Stimulated activated naive CD8-positive, alpha-beta T cell treated with anti-CD3 and anti-CD28 coated beads, Interleukin-15, amount 100 ng/mL, for 72 hours (primary cell): ENCODE measurements at regions not wholly inside any gene's neighbourhood (a gene's known extent, or its start where the extent isn't known, plus 50 kb on each side); places are given as distances from the start of the nearest gene placed in this dataset.

Source experiments
- ATAC-seq: fragments of 150-1000 bp; cut with Tn5 transposase; 2 replicates; pipeline ENCODE4 v1.10.0; 2021; ENCODE audit warnings: mild to moderate bottlenecking, moderate library complexity
- DNase-seq, 2 donors: peaks; one replicate each; pipeline ENCODE4 v3.0.0; 2021 to 2022
- H3K27ac Mint-ChIP-seq, 2 donors: one replicate each; pipeline ENCODE4 v1.8.0; 2022; ENCODE audit warnings: mild to moderate bottlenecking in 2 of 2, mixed read lengths in 2 of 2, moderate library complexity in 2 of 2
- H3K27me3 Mint-ChIP-seq: one replicate; pipeline ENCODE4 v1.8.0; 2022; ENCODE audit warnings: mixed read lengths
- H3K4me1 Mint-ChIP-seq: one replicate; pipeline ENCODE4 v1.8.0; 2022; ENCODE audit warnings: mild to moderate bottlenecking, mixed read lengths
- H3K4me3 Mint-ChIP-seq, 2 donors: one replicate each; pipeline ENCODE4 v1.8.0; 2022; ENCODE audit warnings: mild to moderate bottlenecking in 2 of 2, mixed read lengths in 2 of 2, moderate library complexity in 1 of 2
- H3K9me3 Mint-ChIP-seq, 2 donors: one replicate each; pipeline ENCODE4 v1.8.0; 2022; ENCODE audit warnings: mixed read lengths in 2 of 2

DNA sequence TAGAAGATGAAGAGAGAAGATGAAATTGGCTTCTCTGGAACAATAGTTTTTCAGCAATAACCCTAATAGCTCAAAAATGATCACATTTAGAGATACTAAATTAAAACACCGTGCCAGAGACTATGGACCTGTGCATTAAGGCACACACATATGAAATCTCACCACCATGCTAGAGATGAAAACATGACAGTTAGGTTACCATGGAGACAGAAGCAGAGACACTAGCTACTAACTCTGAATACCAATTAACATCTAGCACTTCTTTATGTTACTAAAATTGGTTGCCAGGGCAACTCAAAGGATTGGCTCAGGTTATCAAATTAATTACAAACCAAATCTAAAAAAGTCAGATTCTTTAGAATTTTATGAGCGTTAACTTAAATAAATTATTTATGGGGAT lies 337.7 kb downstream of the PLK2 start:
- DNase-seq (no peak), ATAC-seq (no peak)
- Mint-ChIP-seq H3K9me3 (no peaks in the 10 kb centered on the region), H3K4me1 (no peaks in the 10 kb centered on the region), H3K27ac (no peak overlapping the region), H3K4me3 (no peak overlapping the region), H3K27me3 (peaks cover 8% of the 10 kb centered on the region)

DNA sequence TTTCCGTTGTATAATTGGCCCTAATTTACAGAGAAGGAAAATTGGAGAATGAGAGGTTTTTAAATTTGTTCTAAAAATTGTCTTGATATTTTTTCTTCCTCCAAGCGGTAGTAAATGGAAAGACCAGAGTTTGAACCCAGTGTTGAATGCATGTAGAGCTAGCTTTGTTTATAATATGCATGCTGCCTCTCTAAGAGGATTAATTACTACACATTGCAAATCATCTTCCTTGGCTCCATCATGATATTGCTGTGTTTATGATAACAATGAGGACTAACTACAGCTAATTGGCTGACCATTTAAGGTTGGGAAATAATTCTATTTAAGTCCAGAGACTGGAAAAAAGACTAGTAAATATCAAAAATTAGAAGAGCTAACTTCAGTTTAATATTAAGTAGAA lies 338.5 kb downstream of the PLK2 start:
- Mint-ChIP-seq H3K9me3 (no peaks in the 10 kb centered on the region), H3K4me3 (no peak overlapping the region), H3K27ac (no peak overlapping the region), H3K27me3 (peaks cover 8% of the 10 kb centered on the region), H3K4me1 (no peaks in the 10 kb centered on the region)
- ATAC-seq, result no peak
- DNase-seq, result no peak

DNA sequence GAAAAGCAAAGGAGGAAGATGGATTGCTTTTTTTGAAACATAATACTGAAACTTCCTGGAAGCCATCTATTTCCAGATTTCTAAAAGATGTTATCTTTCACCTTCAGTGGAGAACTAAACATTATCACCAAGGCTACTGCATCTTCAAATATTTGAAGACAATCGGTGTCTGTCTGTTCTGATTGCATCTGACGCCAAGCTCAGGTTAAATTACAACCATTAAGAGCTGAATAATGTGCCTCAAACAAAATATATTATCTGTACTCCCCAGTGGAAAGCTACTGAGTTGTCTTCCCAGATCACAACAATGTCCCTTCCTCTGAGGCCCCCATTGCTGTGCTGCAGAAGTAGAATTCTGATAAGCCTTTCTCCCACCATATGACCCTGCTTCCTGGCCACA lies 342.3 kb downstream of the PLK2 start:
- no peaks in the 10 kb centered on the region for H3K9me3 Mint-ChIP-seq
- H3K4me1 Mint-ChIP-seq, result no peaks in the 10 kb centered on the region
- H3K4me3 Mint-ChIP-seq, result no peak overlapping the region
- no peak for ATAC-seq
- H3K27me3 Mint-ChIP-seq, result peaks cover 17% of the 10 kb centered on the region
- H3K27ac Mint-ChIP-seq, result no peak overlapping the region
- DNase-seq, result no peak

DNA sequence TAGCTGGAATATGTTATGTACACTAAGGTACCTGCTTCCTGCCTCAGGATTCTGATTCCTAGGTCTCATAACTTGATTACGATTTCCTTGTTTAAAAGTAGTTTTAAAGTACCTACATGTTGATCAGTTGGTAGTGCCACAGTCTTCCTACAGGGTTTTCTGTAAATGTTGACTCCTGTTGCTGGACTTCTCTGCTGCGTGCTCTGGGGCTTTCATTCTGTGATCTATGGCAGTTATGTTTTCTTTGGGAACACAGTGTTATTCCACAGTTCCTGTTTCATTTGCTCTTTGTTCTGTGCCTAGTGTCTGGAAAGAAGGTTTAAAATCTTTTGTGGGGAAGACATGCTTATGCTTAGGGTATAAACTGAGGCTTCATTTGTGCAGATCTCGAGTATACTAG lies 343.5 kb downstream of the PLK2 start:
- Mint-ChIP-seq H3K27ac (no peak overlapping the region), H3K4me1 (no peaks in the 10 kb centered on the region), H3K9me3 (no peaks in the 10 kb centered on the region), H3K27me3 (peaks cover 17% of the 10 kb centered on the region), H3K4me3 (no peak overlapping the region)
- DNase-seq, result no peak
- no peak for ATAC-seq

DNA sequence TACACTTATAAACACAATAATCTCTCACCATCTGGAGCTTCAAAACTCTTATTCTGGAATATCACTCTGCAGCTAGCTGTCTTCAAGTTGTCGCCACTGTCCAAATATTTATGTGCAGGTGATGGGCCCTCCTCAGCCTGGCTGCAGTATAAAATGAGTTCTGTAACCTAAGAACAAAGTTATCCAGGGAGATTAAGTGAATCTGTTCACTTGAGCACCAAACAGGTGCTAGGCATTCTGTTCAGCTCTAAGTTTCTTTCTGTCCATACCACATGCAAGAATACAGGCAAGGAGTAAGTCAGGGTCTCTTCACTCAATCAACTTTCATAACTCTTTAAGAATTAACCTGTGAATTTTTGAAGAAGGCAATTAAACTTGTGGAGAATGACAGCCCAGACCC lies 344.1 kb downstream of the PLK2 start:
- Mint-ChIP-seq H3K27ac (no peak overlapping the region), H3K9me3 (no peaks in the 10 kb centered on the region), H3K4me1 (no peaks in the 10 kb centered on the region), H3K27me3 (peaks cover 17% of the 10 kb centered on the region), H3K4me3 (no peak overlapping the region)
- ATAC-seq (no peak), DNase-seq (no peak)

DNA sequence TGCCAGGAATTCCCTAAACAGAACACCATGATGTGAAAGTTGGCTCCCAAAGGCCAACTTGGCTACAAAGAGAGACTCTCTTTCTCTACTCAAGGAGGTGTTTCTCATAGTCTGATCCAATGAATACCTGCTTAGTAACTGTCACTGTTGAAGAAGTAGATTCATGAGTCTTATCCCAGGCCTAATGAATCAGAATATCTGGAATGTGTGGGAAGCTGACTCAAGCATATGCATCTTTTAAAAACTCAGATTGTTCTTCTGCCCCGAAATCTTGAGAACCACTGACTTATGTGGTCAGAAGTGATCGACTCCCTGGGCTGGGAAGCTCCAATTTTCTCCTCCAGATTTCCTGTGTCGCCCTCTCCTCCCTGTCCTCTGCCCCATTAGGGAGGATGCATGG lies 345.6 kb downstream of the PLK2 start:
- ATAC-seq (no peak), DNase-seq (no peak)
- no peaks in the 10 kb centered on the region for H3K4me1 Mint-ChIP-seq
- H3K4me3 Mint-ChIP-seq, result no peak overlapping the region
- no peaks in the 10 kb centered on the region for H3K9me3 Mint-ChIP-seq
- peaks cover 17% of the 10 kb centered on the region for H3K27me3 Mint-ChIP-seq
- H3K27ac Mint-ChIP-seq, result no peak overlapping the region

DNA sequence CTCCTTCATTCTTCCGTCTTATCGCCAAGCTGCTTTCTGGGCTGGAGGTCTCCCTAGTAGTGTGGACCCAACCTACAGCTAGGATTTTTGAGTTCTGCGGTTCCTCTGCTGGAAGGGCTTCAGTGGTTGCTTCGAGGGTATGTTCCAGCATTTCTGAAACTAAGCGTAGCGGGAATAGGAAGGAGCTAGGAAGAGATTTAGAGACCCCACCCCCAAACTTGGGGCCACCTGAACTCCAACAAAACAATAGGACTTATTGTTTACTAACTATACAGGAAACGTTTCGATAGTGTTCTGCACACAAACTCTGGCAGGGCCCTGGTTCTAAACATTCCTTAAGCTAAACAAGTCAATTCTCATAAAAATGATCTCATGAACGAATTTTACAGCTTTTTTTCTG lies 346.7 kb downstream of the PLK2 start:
- no peaks in the 10 kb centered on the region for H3K4me1 Mint-ChIP-seq
- H3K4me3 Mint-ChIP-seq, result no peak overlapping the region

DNA sequence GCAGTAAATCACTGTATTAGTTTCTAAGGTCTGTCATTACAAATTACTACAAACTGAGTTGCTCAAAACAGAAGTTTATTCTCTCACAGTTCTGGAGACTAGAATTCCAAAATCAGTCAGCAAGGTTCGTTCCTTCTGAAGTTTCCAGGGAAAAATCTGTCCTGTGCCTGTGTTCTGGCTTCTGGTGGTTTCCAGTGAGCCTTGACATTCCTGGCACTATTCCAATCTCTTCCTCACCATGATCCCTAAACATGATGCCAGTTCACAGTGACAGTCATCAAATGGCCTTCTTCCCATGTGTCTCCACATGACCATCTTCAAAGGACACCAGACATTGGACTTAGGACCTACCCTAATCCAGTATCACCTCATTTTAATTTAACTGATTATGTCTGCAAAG lies 351.4 kb downstream of the PLK2 start:
- Mint-ChIP-seq H3K4me1 (no peaks in the 10 kb centered on the region), H3K27me3 (peaks cover 13% of the 10 kb centered on the region), H3K27ac (no peak overlapping the region), H3K4me3 (no peak overlapping the region), H3K9me3 (no peaks in the 10 kb centered on the region)
- ATAC-seq, result no peak
- DNase-seq, result no peak

More for the DNA sequence above, 346.7 kb downstream of the PLK2 start:
- H3K9me3 Mint-ChIP-seq, result no peaks in the 10 kb centered on the region
- no peak for ATAC-seq
- no peak for DNase-seq
- H3K27me3 Mint-ChIP-seq, result peaks cover 10% of the 10 kb centered on the region
- no peak overlapping the region for H3K27ac Mint-ChIP-seq

DNA sequence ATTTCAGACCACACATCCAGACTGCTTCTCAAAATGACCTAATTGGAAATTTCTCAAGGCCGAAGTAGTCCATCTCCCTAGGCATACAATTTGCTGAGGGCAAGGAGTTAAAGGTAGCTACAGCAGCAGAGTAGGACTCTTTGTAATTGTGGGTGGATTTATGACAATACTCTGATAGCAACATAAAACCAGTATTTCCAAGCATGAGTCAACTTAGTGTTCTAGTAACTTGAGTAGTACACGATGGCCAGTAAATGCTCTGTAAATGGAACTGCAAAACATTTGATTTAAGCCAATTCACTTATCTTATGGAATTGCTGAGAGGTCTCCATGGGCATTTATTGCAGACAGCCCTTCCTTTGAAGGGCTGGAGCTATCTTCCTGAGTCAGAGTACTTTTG lies 352.2 kb downstream of the PLK2 start:
- DNase-seq (no peak), ATAC-seq (no peak)
- Mint-ChIP-seq H3K4me3 (no peak overlapping the region), H3K4me1 (no peaks in the 10 kb centered on the region), H3K27me3 (peaks cover 21% of the 10 kb centered on the region), H3K9me3 (no peaks in the 10 kb centered on the region), H3K27ac (no peak overlapping the region)

DNA sequence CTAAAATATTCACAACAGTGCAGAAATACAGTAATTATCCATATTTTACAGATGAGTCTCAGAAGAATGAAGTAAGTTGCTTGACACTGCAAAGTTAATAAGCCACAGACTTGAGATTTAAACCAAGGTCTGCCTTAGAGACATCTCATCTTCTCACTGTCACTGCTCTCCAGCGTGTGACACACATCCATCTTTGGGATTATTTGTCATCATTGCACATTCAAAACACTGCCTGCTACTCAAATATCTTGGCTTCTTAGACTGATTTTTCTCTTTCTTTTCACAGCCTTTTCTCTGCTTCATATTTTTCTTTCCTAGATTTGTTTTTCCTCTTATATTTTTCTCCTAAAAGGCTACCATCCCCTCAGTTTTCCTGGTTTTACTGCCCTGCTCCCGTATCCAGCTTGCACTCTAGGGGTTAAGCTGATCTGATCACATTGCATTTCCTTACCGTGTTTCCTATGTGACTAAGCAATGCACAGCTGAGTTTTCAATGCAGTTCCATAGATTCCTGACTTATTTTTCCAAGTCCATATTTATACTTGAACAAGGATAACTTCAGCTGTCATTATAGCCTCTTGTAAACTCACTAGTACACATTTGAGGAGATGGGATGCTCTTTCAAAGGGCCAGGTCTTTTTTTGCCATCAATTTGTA lies 353.0 kb downstream of the PLK2 start:
- H3K4me3 Mint-ChIP-seq, result no peak overlapping the region
- peaks cover 27% of the 10 kb centered on the region for H3K27me3 Mint-ChIP-seq
- DNase-seq, result no peak
- no peaks in the 10 kb centered on the region for H3K9me3 Mint-ChIP-seq
- no peaks in the 10 kb centered on the region for H3K4me1 Mint-ChIP-seq
- no peak for ATAC-seq
- no peak overlapping the region for H3K27ac Mint-ChIP-seq

DNA sequence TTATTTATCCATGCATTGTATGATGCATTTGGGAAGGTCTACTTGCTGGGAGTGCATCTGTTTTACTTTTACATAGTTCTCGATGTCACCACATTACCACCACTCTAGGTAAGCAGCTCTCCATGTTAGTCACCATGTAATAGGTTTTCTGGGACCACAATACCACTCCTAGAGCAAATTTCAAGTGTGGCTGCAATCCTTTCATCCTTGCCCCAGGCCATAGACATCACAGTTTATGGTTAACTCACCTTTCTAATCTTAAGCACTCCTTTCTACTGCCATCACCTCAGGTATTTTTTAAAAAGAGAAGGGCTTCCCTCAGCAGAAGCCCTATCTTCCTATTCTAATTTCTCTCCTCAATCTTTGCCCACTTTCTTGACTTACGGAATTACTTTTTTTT lies 354.1 kb downstream of the PLK2 start:
- Mint-ChIP-seq H3K27me3 (peaks cover 27% of the 10 kb centered on the region), H3K27ac (no peak overlapping the region), H3K4me1 (no peaks in the 10 kb centered on the region), H3K4me3 (no peak overlapping the region), H3K9me3 (no peaks in the 10 kb centered on the region)
- ATAC-seq (no peak), DNase-seq (no peak)

DNA sequence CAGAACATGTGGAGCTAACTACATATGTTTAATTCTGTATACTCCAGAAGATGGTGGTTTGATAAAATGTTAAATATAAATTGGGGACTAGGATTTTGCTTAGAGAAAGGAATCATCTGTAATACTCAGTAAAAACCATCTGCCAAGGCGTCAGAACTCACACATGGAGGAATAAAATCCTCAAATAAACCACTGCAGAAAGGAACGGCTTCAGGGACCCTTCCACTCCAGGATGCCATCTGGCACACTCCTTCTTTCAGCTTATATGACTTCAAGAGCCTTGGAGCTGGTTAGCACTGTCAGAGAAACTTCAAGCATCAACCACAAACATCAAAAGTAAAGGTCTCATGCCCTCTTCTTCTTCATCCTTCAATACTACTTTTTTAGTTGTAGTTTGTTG lies 360.6 kb downstream of the PLK2 start:
- H3K4me1 Mint-ChIP-seq, result no peaks in the 10 kb centered on the region

DNA sequence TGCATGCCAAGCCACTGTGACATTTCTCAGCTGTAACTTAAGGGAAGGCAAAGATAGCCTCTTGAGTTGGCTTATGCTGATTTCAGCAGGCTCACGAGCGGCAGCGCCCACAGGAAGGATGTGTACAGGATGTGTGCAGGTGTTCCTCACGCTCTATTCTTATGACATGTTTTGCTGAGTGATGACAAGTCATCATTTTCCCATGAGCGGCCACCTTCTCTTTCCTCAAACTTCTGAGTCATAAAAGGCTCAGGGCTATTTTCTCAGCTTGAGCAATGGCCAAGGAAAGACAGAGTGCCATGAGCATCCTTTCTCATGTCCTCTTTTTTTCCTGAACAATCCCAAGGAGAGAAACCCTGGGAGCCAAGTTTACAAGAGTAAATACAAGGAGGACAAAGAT lies 365.9 kb downstream of the PLK2 start:
- H3K4me3 Mint-ChIP-seq, result no peak overlapping the region
- no peaks in the 10 kb centered on the region for H3K27me3 Mint-ChIP-seq
- no peaks in the 10 kb centered on the region for H3K4me1 Mint-ChIP-seq
- ATAC-seq (peak; percentile 61), DNase-seq (no peak)
- H3K9me3 Mint-ChIP-seq, result no peaks in the 10 kb centered on the region
- H3K27ac Mint-ChIP-seq, result no peak overlapping the region

More for the DNA sequence above, 360.6 kb downstream of the PLK2 start:
- Mint-ChIP-seq H3K27me3 (peaks cover 20% of the 10 kb centered on the region), H3K4me3 (no peak overlapping the region), H3K9me3 (no peaks in the 10 kb centered on the region), H3K27ac (no peak overlapping the region)
- ATAC-seq (no peak), DNase-seq (no peak)

DNA sequence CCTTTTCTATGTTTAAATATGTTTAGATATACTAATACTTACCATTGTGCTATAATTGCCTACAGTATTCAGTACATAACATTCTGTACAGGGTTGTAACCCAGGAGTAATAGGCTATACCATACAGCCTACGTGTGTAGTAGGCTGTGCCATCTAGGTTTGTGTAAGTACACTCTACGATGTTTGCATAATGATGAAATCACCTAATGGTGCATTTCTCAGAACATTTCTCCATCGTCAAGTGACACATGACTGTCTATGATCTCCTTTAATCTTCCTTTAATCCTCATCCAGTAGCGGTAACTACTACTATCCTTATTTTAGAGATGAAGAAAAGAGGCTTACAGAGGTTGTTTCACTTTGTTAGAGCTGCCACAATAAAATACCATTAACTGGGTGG lies 369.2 kb downstream of the PLK2 start:
- H3K4me3 Mint-ChIP-seq, result no peak overlapping the region

DNA sequence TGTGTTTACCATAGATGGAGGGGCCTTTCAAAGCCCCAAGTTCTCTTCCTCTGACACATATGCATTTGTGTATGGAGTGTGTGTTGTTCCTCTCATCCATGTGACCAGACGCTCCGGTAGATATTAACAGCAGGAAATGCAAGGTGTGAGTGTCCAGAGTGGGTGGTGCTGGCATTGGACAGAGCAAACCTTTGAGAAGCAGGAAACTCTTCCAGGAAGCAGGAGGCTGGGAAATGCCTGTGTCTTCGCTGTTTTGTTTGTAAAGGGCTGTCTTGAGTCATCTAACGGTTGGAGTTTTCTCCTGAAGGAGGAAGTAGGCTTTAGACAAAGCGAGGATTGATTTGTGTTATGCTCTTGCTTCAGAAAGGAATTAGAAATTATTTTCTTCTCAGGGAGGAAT lies 370.9 kb downstream of the PLK2 start:
- ATAC-seq (no peak), DNase-seq (no peak)
- H3K9me3 Mint-ChIP-seq, result no peaks in the 10 kb centered on the region
- no peak overlapping the region for H3K27ac Mint-ChIP-seq
- H3K4me1 Mint-ChIP-seq, result no peaks in the 10 kb centered on the region
- peaks cover 14% of the 10 kb centered on the region for H3K27me3 Mint-ChIP-seq
- no peak overlapping the region for H3K4me3 Mint-ChIP-seq

More for the DNA sequence above, 369.2 kb downstream of the PLK2 start:
- no peak for ATAC-seq
- Mint-ChIP-seq H3K27me3 (peaks cover 13% of the 10 kb centered on the region), H3K9me3 (no peaks in the 10 kb centered on the region), H3K27ac (no peak overlapping the region), H3K4me1 (no peaks in the 10 kb centered on the region)
- no peak for DNase-seq

DNA sequence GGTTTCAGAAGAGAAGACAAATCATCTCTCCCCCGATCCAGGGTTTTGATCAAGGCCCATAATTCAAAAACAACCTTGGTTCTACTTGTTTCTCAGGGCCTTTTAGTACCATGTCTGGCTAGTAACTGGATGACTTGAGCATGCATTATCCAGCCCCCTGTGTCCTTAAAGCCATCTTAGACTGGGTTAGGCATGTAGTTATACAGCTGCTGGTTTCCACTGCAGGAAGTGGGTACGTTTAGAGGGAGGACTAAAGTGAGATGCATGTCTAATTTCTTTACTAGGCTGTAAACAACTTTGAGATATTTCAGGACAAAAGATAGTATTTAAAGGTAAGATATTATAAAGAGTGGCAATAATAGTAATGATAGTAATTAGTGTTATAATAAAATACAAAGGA lies 372.0 kb downstream of the PLK2 start:
- Mint-ChIP-seq H3K4me1 (no peaks in the 10 kb centered on the region), H3K4me3 (no peak overlapping the region), H3K27ac (no peak overlapping the region), H3K9me3 (no peaks in the 10 kb centered on the region), H3K27me3 (peaks cover 14% of the 10 kb centered on the region)
- ATAC-seq (no peak), DNase-seq (no peak)

DNA sequence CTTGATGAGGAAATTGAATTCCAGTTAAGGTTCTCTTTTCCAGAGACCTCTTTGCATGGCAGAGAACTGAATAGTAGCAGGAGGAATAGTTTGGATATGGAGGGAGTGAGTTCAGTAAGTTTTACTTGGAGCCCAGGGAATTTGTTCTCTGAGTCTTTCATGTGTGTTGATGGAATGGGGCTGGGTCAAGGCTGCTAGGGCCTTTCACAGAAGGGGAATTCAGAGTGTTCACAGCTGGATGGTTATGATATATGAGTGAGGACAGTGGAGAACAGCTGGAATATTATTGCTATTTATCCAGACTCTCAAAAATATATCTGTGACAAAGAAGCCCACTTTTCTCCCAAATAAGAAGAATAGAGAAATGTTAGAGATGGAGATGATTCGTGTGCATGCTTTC lies 372.8 kb downstream of the PLK2 start:
- Mint-ChIP-seq H3K27me3 (peaks cover 14% of the 10 kb centered on the region), H3K4me3 (no peak overlapping the region), H3K4me1 (no peaks in the 10 kb centered on the region), H3K27ac (no peak overlapping the region), H3K9me3 (no peaks in the 10 kb centered on the region)
- no peak for DNase-seq
- no peak for ATAC-seq
